ENCODE measurements at regions not wholly inside any gene's neighbourhood (a gene's known extent, or its start where the extent isn't known, plus 50 kb on each side); places are given as distances from the start of the nearest gene placed in this dataset.

- BruUV-seq (replicated peaks) = no TSS peak
- H3K36me3 ChIP-seq (replicated peaks in 1 of 2; ENCODE audit: control insufficient read depth in 1 of 2, insufficient read depth in 2 of 2, low read length in 2 of 2) = no peaks in the 10 kb centered on the region
- H3K4me3 ChIP-seq (replicated peaks in 1 of 3; ENCODE audit: insufficient read depth in 1 of 3, low read depth in 2 of 3, low read length in 3 of 3) = no peak overlapping the region
- H2AFZ ChIP-seq (ENCODE audit: low read length) = no peak overlapping the region
- TF ChIP-seq ZNF550 (CRISPR knock-in tag; IDR thresholded peaks at IDR 0.05; ENCODE audit: borderline replicate concordance) (no peak), ZNF615 (CRISPR knock-in tag; IDR thresholded peaks at IDR 0.05; ENCODE audit: borderline replicate concordance) (no peak), RFXANK (CRISPR knock-in tag; IDR thresholded peaks at IDR 0.05) (no peak), ZNF468 (CRISPR knock-in tag; IDR thresholded peaks at IDR 0.05) (no peak), ZBTB4 (CRISPR knock-in tag; IDR thresholded peaks at IDR 0.05; ENCODE audit: borderline replicate concordance) (no peak), GPBP1L1 (CRISPR knock-in tag; IDR thresholded peaks at IDR 0.05) (no peak), RBM39 (IDR thresholded peaks at IDR 0.05; ENCODE audit: low read depth, low read length, poor library complexity, severe bottlenecking) (no peak)
- ChIA-PET CTCF (ENCODE audit: low intra/inter-chr PET ratio, low total read pairs) (no interaction called here), POLR2A (no interaction called here)
- no peak overlapping the region for H3K4me2 ChIP-seq (ENCODE audit: low read depth, low read length)
- in situ Hi-C loops (cut with HindIII; ENCODE audit: extremely low pct_ligation_motif_present, low pct_unique_long_range_greater_than_20kb) = no loop called here
- H3K9ac ChIP-seq (ENCODE audit: insufficient read depth, low read depth, low read length) = no peak overlapping the region
- no peaks in the 10 kb centered on the region for H4K20me1 ChIP-seq (ENCODE audit: insufficient read depth, low read length)
- 0% methylated on average over 1 of the region's 1 CpG for WGBS (ENCODE audit: low lambda C conversion rate)
- FAIRE-seq (no peak), DNase-seq (ENCODE audit: low spot score) (no peak), ATAC-seq (no peak)
- H3K79me2 ChIP-seq (ENCODE audit: insufficient read depth, low read length) = no peaks in the 10 kb centered on the region
- H3K4me1 ChIP-seq (ENCODE audit: insufficient read depth, low read length) = no peaks in the 10 kb centered on the region
- no peaks in the 10 kb centered on the region for H3K27me3 ChIP-seq (ENCODE audit: control insufficient read depth in 1 of 2, insufficient read depth in 2 of 2, low read length in 2 of 2)
- intact Hi-C loops (cut with micrococcal nuclease; ENCODE audit: unreplicated experiment) = no loop called here
- no peak overlapping the region for H3K27ac ChIP-seq (ENCODE audit: extremely low read length, insufficient read depth, low read length)
- H3K9me3 ChIP-seq (ENCODE audit: low read length) = 0 out of 2 replicates have a peak, but pooled peaks cover 6% of the 10 kb centered on the region
Observed at GRCh38 chr9:30977965-30978364, 1406.5 kb upstream of the ACO1 start.
